ENCODE measurements at regions not wholly inside any gene's neighbourhood (a gene's known extent, or its start where the extent isn't known, plus 50 kb on each side); places are given as distances from the start of the nearest gene placed in this dataset.

DNA sequence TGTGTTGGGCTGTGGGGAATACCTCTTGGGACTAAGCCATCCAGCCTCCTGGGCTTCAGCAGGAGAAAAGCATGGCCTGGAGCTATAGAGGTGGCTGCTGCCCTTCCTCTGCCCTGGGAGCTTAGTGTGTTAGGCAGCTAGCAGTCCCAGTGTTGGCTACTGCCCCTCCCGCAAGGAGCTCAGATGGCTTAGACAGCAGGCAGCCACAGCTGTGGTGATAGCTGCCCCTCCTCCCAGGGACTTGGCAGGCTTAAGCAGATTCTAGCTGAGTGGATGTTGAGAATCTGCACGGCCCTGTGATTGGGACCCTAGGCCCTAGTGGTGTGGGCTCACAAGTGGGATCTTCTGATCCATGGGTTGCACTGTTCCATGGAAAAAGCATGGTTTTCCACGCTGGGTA lies 264.5 kb downstream of the TDRD3 start:
- no peak for TF ChIP-seq POLR2A (IDR thresholded peaks at IDR 0.05; ENCODE audit: low read length)
- no peak for TF ChIP-seq GATA1 (IDR thresholded peaks at IDR 0.05; ENCODE audit: low read depth, low read length)
